IMR-90 (cell line): ENCODE measurements at regions not wholly inside any gene's neighbourhood (a gene's known extent, or its start where the extent isn't known, plus 50 kb on each side); places are given as distances from the start of the nearest gene placed in this dataset.

ENCODE experiments used
- ATAC-seq: fragments of 200-7000 bp; cut with Tn5 transposase; 2 replicates; pipeline ENCODE4 v1.9.1; 2020; ENCODE audit warnings: low read depth, mild to moderate bottlenecking, moderate library complexity
- BruUV-seq: library from RNA; stranded (reverse); fragments of 400-500 nt; replicated peaks from 2 replicates; lab custom pipeline; 2021; lab: Mats Ljungman, UMichigan
- CTCF ChIA-PET: fragments of 300-600 bp; formaldehyde crosslinking; extraction: SDS; loops from one replicate; lab custom pipeline; 2021; ENCODE audit warnings: antibody characterized with exemption; lab: Yijun Ruan, JAX
- POLR2A ChIA-PET: fragments of 300-600 bp; sonication (Branson Sonifier 250); formaldehyde crosslinking; loops from one replicate; lab custom pipeline; 2022; ENCODE audit warnings: antibody characterized with exemption; ENCODE audit not compliant: unreplicated experiment; lab: Charles Lee
- DNase-seq: peaks from one replicate; pipeline ENCODE4 v3.0.0; 2013
- H2AFZ ChIP-seq: replicated peaks from 2 replicates; pipeline ENCODE3; 2013; ENCODE audit warnings: low read length, mild to moderate bottlenecking; ENCODE audit not compliant: poor library complexity
- H2AK5ac ChIP-seq: 2 replicates; pipeline ENCODE4 v1.6.1; 2013; ENCODE audit warnings: low read depth, low read length, inconsistent platforms
- H2AK9ac ChIP-seq: replicated peaks from 2 replicates; pipeline ENCODE3; 2013; ENCODE audit warnings: mild to moderate bottlenecking, low read depth, low read length, moderate library complexity; ENCODE audit not compliant: poor library complexity
- H2BK120ac ChIP-seq: 2 replicates; pipeline ENCODE4 v1.6.1; 2013; ENCODE audit warnings: low read depth, low read length, inconsistent platforms
- H2BK15ac ChIP-seq: 3 replicates; pipeline ENCODE4 v1.6.1; 2013; ENCODE audit warnings: low read depth, low read length, inconsistent platforms
- H2BK20ac ChIP-seq: 2 replicates; pipeline ENCODE4 v1.6.1; 2013; ENCODE audit warnings: low read depth, mild to moderate bottlenecking, inconsistent platforms, low read length, moderate library complexity
- H2BK5ac ChIP-seq: 2 replicates; pipeline ENCODE4 v1.6.1; 2013; ENCODE audit warnings: mild to moderate bottlenecking, low read depth, low read length, inconsistent platforms; ENCODE audit not compliant: poor library complexity, severe bottlenecking
- H3K14ac ChIP-seq: replicated peaks from 2 replicates; pipeline ENCODE4 v1.6.1; 2013; ENCODE audit warnings: low read depth, low read length, inconsistent platforms
- H3K18ac ChIP-seq: 2 replicates; pipeline ENCODE4 v1.6.1; 2013; ENCODE audit warnings: low read depth, low read length, control low read depth
- H3K23ac ChIP-seq: 2 replicates; pipeline ENCODE4 v1.6.1; 2013; ENCODE audit warnings: low read depth, low read length, inconsistent platforms
- H3K27ac ChIP-seq: 2 replicates; pipeline ENCODE4 v1.5.1; 2013; ENCODE audit warnings: mild to moderate bottlenecking, control low read depth, low read length; ENCODE audit not compliant: insufficient read depth
- H3K27me3 ChIP-seq: 2 replicates; pipeline ENCODE4 v1.6.1; 2013; ENCODE audit warnings: low read length; ENCODE audit not compliant: control insufficient read depth, insufficient read depth
- H3K36me3 ChIP-seq: 2 replicates; pipeline ENCODE4 v1.6.1; 2013; ENCODE audit warnings: low read length, mixed read lengths; ENCODE audit not compliant: control insufficient read depth, insufficient read depth
- H3K4ac ChIP-seq: 2 replicates; pipeline ENCODE4 v1.6.1; 2013; ENCODE audit warnings: low read depth, low read length, inconsistent platforms
- H3K4me1 ChIP-seq: 2 replicates; pipeline ENCODE4 v1.6.1; 2013; ENCODE audit warnings: low read length, mixed read lengths; ENCODE audit not compliant: control insufficient read depth, insufficient read depth
- H3K4me2 ChIP-seq: 2 replicates; pipeline ENCODE4 v1.6.1; 2013; ENCODE audit warnings: low read depth, mild to moderate bottlenecking, control low read depth, low read length, moderate library complexity
- H3K4me3 ChIP-seq: 2 replicates; pipeline ENCODE4 v1.5.1; 2013; ENCODE audit warnings: low read depth, mild to moderate bottlenecking, control low read depth, low read length, moderate library complexity; ENCODE audit not compliant: insufficient read depth
- H3K56ac ChIP-seq: 2 replicates; pipeline ENCODE4 v1.6.1; 2013; ENCODE audit warnings: low read length, inconsistent platforms; ENCODE audit not compliant: insufficient read depth; ENCODE audit errors: extremely low read depth
- H3K79me1 ChIP-seq, 2 experiments: 2 replicates each; pipeline ENCODE4 v1.6.1; 2013; ENCODE audit warnings: low read length in 2 of 2, inconsistent platforms in 1 of 2, low read depth in 1 of 2
- H3K9ac ChIP-seq: 2 replicates; pipeline ENCODE4 v1.6.1; 2013; ENCODE audit warnings: low read depth, low read length, control low read depth
- H3K9me1 ChIP-seq: 2 replicates; pipeline ENCODE4 v1.6.1; 2013; ENCODE audit warnings: low read length, inconsistent platforms; ENCODE audit not compliant: insufficient read depth
- H3K9me3 ChIP-seq: 2 replicates; pipeline ENCODE4 v1.6.1; 2013; ENCODE audit warnings: low read length; ENCODE audit not compliant: control insufficient read depth, insufficient read depth
- H4K20me1 ChIP-seq: 2 replicates; pipeline ENCODE4 v1.6.1; 2013; ENCODE audit warnings: low read length, inconsistent platforms; ENCODE audit not compliant: insufficient read depth
- H4K5ac ChIP-seq: 2 replicates; pipeline ENCODE4 v1.6.1; 2013; ENCODE audit warnings: mild to moderate bottlenecking, low read depth, low read length, control low read depth
- H4K8ac ChIP-seq, 2 experiments: 2 replicates each; pipeline ENCODE4 v1.6.1; 2013; ENCODE audit warnings: low read depth in 2 of 2, low read length in 2 of 2, control low read depth in 1 of 2, inconsistent platforms in 1 of 2
- H4K91ac ChIP-seq: 2 replicates; pipeline ENCODE4 v1.6.1; 2013; ENCODE audit warnings: low read depth, low read length, inconsistent platforms; ENCODE audit not compliant: insufficient read depth
- BHLHE40 ChIP-seq: fragments of 150-350 bp; IDR thresholded peaks from 2 replicates; pipeline ENCODE4 v1.6.1; 2016; ENCODE audit warnings: mild to moderate bottlenecking, low read depth, low read length
- CEBPB ChIP-seq: IDR thresholded peaks from 2 replicates; pipeline ENCODE4 v1.6.1; 2012; ENCODE audit warnings: low read depth, low read length, improper control_type of control experiment
- CHD1 ChIP-seq: IDR thresholded peaks from 2 replicates; pipeline ENCODE4 v1.6.1; 2012; ENCODE audit warnings: low read depth, low read length, improper control_type of control experiment
- FOS ChIP-seq: fragments of 150-350 bp; IDR thresholded peaks from 2 replicates; pipeline ENCODE4 v1.6.1; 2016; ENCODE audit warnings: low read depth, low read length
- MAFK ChIP-seq: IDR thresholded peaks from 2 replicates; pipeline ENCODE4 v1.6.1; 2012; ENCODE audit warnings: low read depth, low read length, improper control_type of control experiment
- MAZ ChIP-seq: IDR thresholded peaks from 2 replicates; pipeline ENCODE4 v1.6.1; 2012; ENCODE audit warnings: low read depth, mild to moderate bottlenecking, low read length, improper control_type of control experiment, moderate library complexity, borderline replicate concordance
- MXI1 ChIP-seq: IDR thresholded peaks from 2 replicates; pipeline ENCODE4 v1.6.1; 2012; ENCODE audit warnings: low read depth, mild to moderate bottlenecking, low read length, moderate library complexity, borderline replicate concordance
- NFE2L2 ChIP-seq: fragments of 150-350 bp; IDR thresholded peaks from 2 replicates; pipeline ENCODE4 v1.6.1; 2016; ENCODE audit warnings: low read depth, mild to moderate bottlenecking, low read length
- POLR2A ChIP-seq: IDR thresholded peaks from 2 replicates; pipeline ENCODE4 v1.6.1; 2012; ENCODE audit warnings: mild to moderate bottlenecking, low read depth, low read length
- RAD21 ChIP-seq: IDR thresholded peaks from 2 replicates; pipeline ENCODE4 v1.6.1; 2012; ENCODE audit warnings: low read length, improper control_type of control experiment
- RCOR1 ChIP-seq: IDR thresholded peaks from 2 replicates; pipeline ENCODE4 v1.6.1; 2012; ENCODE audit warnings: mild to moderate bottlenecking, low read length, improper control_type of control experiment; ENCODE audit not compliant: insufficient replicate concordance
- RFX5 ChIP-seq: IDR thresholded peaks from 2 replicates; pipeline ENCODE4 v1.8.0; 2012; ENCODE audit warnings: low read depth, mild to moderate bottlenecking, low read length, moderate library complexity
- SMC3 ChIP-seq: fragments of 150-350 bp; IDR thresholded peaks from 2 replicates; pipeline ENCODE4 v1.6.1; 2016; ENCODE audit warnings: low read depth, mild to moderate bottlenecking, antibody characterized with exemption, low read length, moderate library complexity
- WGBS, 2 experiments: methylation state at CpG; one replicate each; pipeline versions ENCODE4 v1.1.5 to v1.1.7; 2013; ENCODE audit warnings: missing lambda C conversion rate in 2 of 2; ENCODE audit not compliant: insufficient read length in 1 of 2; ENCODE audit errors: extremely low coverage in 2 of 2; 5-methylcytosine and 5-hydroxymethylcytosine counted together
- dilution Hi-C: fragments of 300-500 bp; cut with HindIII; formaldehyde crosslinking; loops from one replicate; pipeline ENCODE4 v1.14.3; 2018; ENCODE audit warnings: low sequenced_read_pairs; ENCODE audit not compliant: unreplicated experiment
- in situ Hi-C: fragments of 300-500 bp; cut with MboI; formaldehyde crosslinking; loops from 3 replicates; pipeline ENCODE4 v1.14.3; 2019; ENCODE audit warnings: low sequenced_read_pairs, inconsistent platforms, mixed read lengths
- intact Hi-C: fragments of 100-400 bp; cut with micrococcal nuclease; formaldehyde crosslinking; loops from 2 replicates; pipeline ENCODE4 v1.10.0; 2022
- TF ChIP-seq, protein P1 (sequence below): conservative IDR thresholded peaks from 2 replicates; pipeline ENCODE4 v1.5.1; 2012; ENCODE audit warnings: mild to moderate bottlenecking, low read depth, low read length, improper control_type of control experiment
- TF ChIP-seq, protein P2 (sequence below): fragments of 150-350 bp; IDR thresholded peaks from 2 replicates; pipeline ENCODE4 v1.6.1; 2016; ENCODE audit warnings: low read depth, mild to moderate bottlenecking, low read length, moderate library complexity, borderline replicate concordance
- TF ChIP-seq, protein P3 (sequence below): fragments of 150-350 bp; IDR thresholded peaks from 2 replicates; pipeline ENCODE4 v1.6.1; 2017; ENCODE audit warnings: mild to moderate bottlenecking, antibody characterized with exemption, low read length, low read depth

DNA sequence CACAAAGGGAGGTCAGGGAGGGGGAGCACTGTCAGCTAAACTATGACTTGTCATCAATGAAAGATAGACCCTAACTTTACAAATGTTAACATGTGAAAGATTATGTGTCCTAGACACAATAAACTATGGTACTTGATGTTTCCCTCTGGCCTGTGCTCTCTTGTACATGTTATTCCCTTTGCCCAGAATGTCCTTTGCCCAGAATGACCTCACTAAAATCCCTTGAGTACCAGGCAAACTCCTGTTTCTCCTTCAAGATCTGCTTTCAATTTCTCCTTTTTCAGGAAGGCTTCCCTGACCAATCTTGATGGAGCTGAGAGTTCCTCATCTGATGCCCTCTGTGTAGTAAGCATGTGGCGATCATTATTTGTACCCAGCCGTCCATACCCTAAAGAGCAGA is 143.1 kb downstream of the ZNF365 start:
- ATAC-seq (no peak), DNase-seq (no peak)
- Histone ChIP-seq H4K20me1 (no peaks in the 10 kb centered on the region), H3K79me1 (no peaks in the 10 kb centered on the region), H3K4me1 (no peaks in the 10 kb centered on the region), H2BK120ac (no peak overlapping the region), H4K8ac (no peak overlapping the region), H4K91ac (no peak overlapping the region), H3K36me3 (no peaks in the 10 kb centered on the region), H3K4me3 (no peak overlapping the region), H2BK20ac (no peak overlapping the region), H3K23ac (no peak overlapping the region), H3K4me2 (no peak overlapping the region), H3K4ac (no peak overlapping the region), H4K5ac (no peak overlapping the region), H3K9me3 (no peaks in the 10 kb centered on the region), H3K14ac (no peak overlapping the region), H2BK5ac (no peak overlapping the region), H3K9me1 (no peaks in the 10 kb centered on the region), H3K18ac (no peak overlapping the region), H2BK15ac (no peak overlapping the region), H3K56ac (no peak overlapping the region), H3K9ac (no peak overlapping the region), H3K27ac (no peak overlapping the region), H2AK9ac (no peak overlapping the region), H2AK5ac (no peak overlapping the region), H3K27me3 (peaks cover 15% of the 10 kb centered on the region; the same call in 1 of the 2 replicates), H2AFZ (no peak overlapping the region)
- dilution Hi-C loops, result no loop called here
- POLR2A ChIA-PET, result no interaction called here
- CTCF ChIA-PET, result no interaction called here
- TF ChIP-seq RAD21 (no peak), RFX5 (no peak), FOS (no peak), BHLHE40 (no peak), POLR2A (no peak), CEBPB (no peak), RCOR1 (no peak), NFE2L2 (no peak), MAZ (no peak), CHD1 (no peak), MXI1 (no peak), MAFK (no peak), SMC3 (no peak)
- TF ChIP-seq, protein P1, sequence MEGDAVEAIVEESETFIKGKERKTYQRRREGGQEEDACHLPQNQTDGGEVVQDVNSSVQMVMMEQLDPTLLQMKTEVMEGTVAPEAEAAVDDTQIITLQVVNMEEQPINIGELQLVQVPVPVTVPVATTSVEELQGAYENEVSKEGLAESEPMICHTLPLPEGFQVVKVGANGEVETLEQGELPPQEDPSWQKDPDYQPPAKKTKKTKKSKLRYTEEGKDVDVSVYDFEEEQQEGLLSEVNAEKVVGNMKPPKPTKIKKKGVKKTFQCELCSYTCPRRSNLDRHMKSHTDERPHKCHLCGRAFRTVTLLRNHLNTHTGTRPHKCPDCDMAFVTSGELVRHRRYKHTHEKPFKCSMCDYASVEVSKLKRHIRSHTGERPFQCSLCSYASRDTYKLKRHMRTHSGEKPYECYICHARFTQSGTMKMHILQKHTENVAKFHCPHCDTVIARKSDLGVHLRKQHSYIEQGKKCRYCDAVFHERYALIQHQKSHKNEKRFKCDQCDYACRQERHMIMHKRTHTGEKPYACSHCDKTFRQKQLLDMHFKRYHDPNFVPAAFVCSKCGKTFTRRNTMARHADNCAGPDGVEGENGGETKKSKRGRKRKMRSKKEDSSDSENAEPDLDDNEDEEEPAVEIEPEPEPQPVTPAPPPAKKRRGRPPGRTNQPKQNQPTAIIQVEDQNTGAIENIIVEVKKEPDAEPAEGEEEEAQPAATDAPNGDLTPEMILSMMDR, result no peak
- TF ChIP-seq, protein P2, sequence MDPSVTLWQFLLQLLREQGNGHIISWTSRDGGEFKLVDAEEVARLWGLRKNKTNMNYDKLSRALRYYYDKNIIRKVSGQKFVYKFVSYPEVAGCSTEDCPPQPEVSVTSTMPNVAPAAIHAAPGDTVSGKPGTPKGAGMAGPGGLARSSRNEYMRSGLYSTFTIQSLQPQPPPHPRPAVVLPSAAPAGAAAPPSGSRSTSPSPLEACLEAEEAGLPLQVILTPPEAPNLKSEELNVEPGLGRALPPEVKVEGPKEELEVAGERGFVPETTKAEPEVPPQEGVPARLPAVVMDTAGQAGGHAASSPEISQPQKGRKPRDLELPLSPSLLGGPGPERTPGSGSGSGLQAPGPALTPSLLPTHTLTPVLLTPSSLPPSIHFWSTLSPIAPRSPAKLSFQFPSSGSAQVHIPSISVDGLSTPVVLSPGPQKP, result no peak
- TF ChIP-seq, protein P3, sequence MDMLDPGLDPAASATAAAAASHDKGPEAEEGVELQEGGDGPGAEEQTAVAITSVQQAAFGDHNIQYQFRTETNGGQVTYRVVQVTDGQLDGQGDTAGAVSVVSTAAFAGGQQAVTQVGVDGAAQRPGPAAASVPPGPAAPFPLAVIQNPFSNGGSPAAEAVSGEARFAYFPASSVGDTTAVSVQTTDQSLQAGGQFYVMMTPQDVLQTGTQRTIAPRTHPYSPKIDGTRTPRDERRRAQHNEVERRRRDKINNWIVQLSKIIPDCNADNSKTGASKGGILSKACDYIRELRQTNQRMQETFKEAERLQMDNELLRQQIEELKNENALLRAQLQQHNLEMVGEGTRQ, result no peak
- in situ Hi-C loops, result no loop called here
- intact Hi-C loops, result no loop called here
- WGBS, 2 experiments, result 70% methylated on average over 2 of the region's 2 CpGs; no CpG with 5 or more reads in 1 of the 2 experiments
- BruUV-seq, result no TSS peak
